ENCODE measurements at regions not wholly inside any gene's neighbourhood (a gene's known extent, or its start where the extent isn't known, plus 50 kb on each side); places are given as distances from the start of the nearest gene placed in this dataset.

GRCh38 chr1:199847021-199847420 is 180.5 kb upstream of the NR5A2 start:
- H3K4me3 ChIP-seq (ENCODE audit: low read depth, low read length), result no peak overlapping the region
- DNase-seq (ENCODE audit: low read depth), result no peak
- no peak for TF ChIP-seq CTCF (conservative IDR thresholded peaks at IDR 0.05; ENCODE audit: low read depth, low read length)

DNA sequence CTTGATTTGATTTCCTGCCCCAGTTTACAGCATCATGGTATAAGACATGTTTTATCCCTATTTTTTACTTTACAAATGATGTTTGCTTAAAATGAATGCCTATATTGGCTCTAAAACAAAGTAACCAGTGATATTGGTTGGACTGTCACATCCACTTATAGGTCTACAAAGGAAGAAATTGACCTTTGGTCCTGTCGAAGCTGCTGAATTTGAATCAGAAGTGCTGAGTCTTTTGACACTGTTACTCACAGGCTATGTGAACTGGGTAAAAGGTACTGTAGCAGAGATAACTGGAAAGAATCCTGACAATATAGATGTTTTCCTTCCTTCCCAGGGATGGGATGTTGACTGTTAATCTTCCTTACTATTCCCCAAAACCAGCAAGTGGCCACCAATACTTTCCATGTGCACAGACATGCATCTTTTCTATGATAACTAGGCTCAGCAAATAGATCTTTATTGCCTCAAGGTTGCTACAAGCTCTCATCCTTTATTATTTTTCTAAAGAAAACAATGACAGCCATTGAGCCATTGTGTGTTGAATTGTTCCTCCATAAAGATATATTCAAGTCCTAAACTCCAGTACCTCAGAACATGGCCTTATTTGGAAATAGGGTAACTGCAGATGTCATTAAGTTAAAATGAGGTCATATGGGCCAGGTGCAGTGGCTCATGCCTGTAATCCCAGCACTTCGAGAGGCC is 175.9 kb upstream of the NR5A2 start:
- no peak for DNase-seq (ENCODE audit: low read depth)
- no peak for TF ChIP-seq CTCF (conservative IDR thresholded peaks at IDR 0.05; ENCODE audit: low read depth, low read length)
- H3K4me3 ChIP-seq (ENCODE audit: low read depth, low read length), result no peak overlapping the region

GRCh38 chr1:199854686-199855321 is 172.7 kb upstream of the NR5A2 start:
- H3K4me3 ChIP-seq (ENCODE audit: low read depth, low read length), result no peak overlapping the region
- no peak for TF ChIP-seq CTCF (conservative IDR thresholded peaks at IDR 0.05; ENCODE audit: low read depth, low read length)
- DNase-seq (ENCODE audit: low read depth), result no peak

DNA sequence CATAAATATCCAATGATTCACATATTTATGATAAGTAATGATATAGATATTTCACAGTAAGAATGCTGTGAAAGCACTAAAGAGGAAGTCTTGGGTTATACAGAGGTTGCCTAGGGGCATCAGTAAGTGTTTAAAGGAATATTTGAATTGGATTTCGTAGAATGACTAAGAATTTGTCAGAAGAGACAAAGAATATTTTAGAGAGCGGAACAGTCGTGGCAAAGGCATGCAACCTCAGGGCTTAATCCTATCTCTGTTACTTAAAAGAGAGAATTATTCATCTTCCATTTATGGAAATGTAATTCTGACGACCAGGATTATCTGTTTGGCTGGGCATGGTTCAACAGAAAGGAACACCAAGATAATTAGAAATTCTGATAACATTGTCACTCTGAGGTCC is 171.9 kb upstream of the NR5A2 start:
- no peak overlapping the region for H3K4me3 ChIP-seq (ENCODE audit: low read depth, low read length)
- DNase-seq (ENCODE audit: low read depth), result no peak
- no peak for TF ChIP-seq CTCF (conservative IDR thresholded peaks at IDR 0.05; ENCODE audit: low read depth, low read length)

DNA sequence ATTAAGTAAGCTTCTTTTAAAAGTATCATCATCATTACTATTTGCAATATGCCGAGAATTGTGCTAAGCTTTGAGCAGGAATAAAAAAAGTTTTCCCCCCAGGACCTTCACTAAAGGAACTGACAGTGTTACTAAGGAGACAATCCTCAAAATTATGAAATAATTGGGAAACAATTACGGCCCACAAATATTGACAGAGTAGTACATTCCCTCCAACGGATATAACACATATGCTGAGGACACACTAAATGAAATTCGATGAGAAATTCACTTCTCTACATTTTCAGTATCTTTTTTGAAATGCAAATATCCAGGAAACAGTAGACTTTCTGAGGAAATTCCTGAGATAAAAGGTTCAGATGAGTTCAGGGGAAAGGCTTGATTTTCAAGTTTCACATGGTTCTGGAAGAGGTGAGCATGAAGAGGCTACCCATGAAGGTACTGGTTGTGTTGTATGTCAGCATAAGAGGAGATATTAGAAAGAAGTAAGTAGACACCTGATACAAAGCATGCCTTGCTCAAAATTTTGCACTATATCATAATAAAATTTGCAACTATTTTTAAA is 171.2 kb upstream of the NR5A2 start:
- TF ChIP-seq CTCF (conservative IDR thresholded peaks at IDR 0.05; ENCODE audit: low read depth, low read length), result no peak
- DNase-seq (ENCODE audit: low read depth), result no peak
- no peak overlapping the region for H3K4me3 ChIP-seq (ENCODE audit: low read depth, low read length)

DNA sequence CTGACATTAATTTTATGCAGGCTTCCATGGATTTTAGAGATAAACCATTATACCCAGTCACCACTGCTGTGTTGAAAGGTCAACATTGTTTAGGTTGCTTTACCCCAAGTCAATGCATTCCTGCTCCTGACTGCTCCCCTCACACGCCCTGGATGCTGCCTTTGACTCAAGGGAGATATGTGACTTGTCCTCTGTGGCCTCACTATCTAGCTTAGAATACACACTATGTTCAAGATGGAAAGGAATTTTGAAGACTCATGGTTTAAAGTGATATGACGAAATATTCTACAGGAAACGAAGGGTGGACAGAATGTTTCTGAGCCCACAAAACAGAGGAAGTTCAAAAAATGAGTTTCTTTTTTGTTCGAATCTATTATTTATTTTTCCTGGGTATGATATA is 170.4 kb upstream of the NR5A2 start:
- no peak for DNase-seq (ENCODE audit: low read depth)
- H3K4me3 ChIP-seq (ENCODE audit: low read depth, low read length), result no peak overlapping the region
- TF ChIP-seq CTCF (conservative IDR thresholded peaks at IDR 0.05; ENCODE audit: low read depth, low read length), result no peak

Measured in epithelial cell of proximal tubule (primary cell).